Suprapubic skin (tissue), 3 donors: ENCODE measurements at regions not wholly inside any gene's neighbourhood (a gene's known extent, or its start where the extent isn't known, plus 50 kb on each side); places are given as distances from the start of the nearest gene placed in this dataset.
"Not testable (repeated sequence)": the region's sequence is repeated elsewhere in the genome, so short reads cannot be mapped to it uniquely, and the experiment has no call there.

Experiments used
- EP300 ChIP-seq: sonication (generic); formaldehyde crosslinking; IDR thresholded peaks from one replicate; pipeline ENCODE4 v1.6.1; 2017; ENCODE audit warnings: antibody characterized with exemption
- TF ChIP-seq, protein P1 (sequence below), 2 donors: fragments of 200-600 bp in 1 of 2; fragments of 450-650 bp in 1 of 2; sonication (generic) in 1 of 2; IDR thresholded peaks; one replicate each; pipeline ENCODE4 v1.5.1; 2016 to 2019; ENCODE audit warnings: antibody characterized with exemption in 2 of 2, mild to moderate bottlenecking in 1 of 2, moderate library complexity in 1 of 2

GRCh38 chr2:111584950-111585349 is 299.0 kb downstream of the ANAPC1 start:
- TF ChIP-seq, protein P1, sequence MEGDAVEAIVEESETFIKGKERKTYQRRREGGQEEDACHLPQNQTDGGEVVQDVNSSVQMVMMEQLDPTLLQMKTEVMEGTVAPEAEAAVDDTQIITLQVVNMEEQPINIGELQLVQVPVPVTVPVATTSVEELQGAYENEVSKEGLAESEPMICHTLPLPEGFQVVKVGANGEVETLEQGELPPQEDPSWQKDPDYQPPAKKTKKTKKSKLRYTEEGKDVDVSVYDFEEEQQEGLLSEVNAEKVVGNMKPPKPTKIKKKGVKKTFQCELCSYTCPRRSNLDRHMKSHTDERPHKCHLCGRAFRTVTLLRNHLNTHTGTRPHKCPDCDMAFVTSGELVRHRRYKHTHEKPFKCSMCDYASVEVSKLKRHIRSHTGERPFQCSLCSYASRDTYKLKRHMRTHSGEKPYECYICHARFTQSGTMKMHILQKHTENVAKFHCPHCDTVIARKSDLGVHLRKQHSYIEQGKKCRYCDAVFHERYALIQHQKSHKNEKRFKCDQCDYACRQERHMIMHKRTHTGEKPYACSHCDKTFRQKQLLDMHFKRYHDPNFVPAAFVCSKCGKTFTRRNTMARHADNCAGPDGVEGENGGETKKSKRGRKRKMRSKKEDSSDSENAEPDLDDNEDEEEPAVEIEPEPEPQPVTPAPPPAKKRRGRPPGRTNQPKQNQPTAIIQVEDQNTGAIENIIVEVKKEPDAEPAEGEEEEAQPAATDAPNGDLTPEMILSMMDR (IDR thresholded peaks at IDR 0.05) = not testable (repeated sequence)
- not testable (repeated sequence) for TF ChIP-seq EP300
